Breast epithelium (tissue), 3 donors: ENCODE measurements at regions not wholly inside any gene's neighbourhood (a gene's known extent, or its start where the extent isn't known, plus 50 kb on each side); places are given as distances from the start of the nearest gene placed in this dataset.

Experiments used
- CTCF ChIP-seq, 3 donors: fragments of 450-650 bp; IDR thresholded peaks; one replicate each; pipeline ENCODE4 v1.5.1; 2016 to 2017; ENCODE audit warnings: antibody characterized with exemption in 3 of 3, mild to moderate bottlenecking in 3 of 3, moderate library complexity in 3 of 3
- POLR2AphosphoS5 ChIP-seq, 3 donors: sonication (generic); formaldehyde crosslinking; IDR thresholded peaks; one replicate each; pipeline ENCODE4 v1.6.1; 2017; ENCODE audit warnings: antibody characterized with exemption in 3 of 3

- TF ChIP-seq CTCF (IDR thresholded peaks at IDR 0.05) (no peak), POLR2AphosphoS5 (IDR thresholded peaks at IDR 0.05) (no peak)
These were observed 208.4 kb upstream of the ZNF521 start for GRCh38 chr18:25560369-25560768.
